Cerebellar cortex (tissue), 1 donor: ENCODE measurements at regions not wholly inside any gene's neighbourhood (a gene's known extent, or its start where the extent isn't known, plus 50 kb on each side); places are given as distances from the start of the nearest gene placed in this dataset.
"Not testable (repeated sequence)": the region's sequence is repeated elsewhere in the genome, so short reads cannot be mapped to it uniquely, and the experiment has no call there.

Experiments used
- DNase-seq: peaks from one replicate; pipeline ENCODE4 v3.0.0-alpha.2; 2015; ENCODE audit warnings: low spot score

- DNase-seq, result no peak
Observed at GRCh38 chr3:181330257-181330656, 340.7 kb upstream of the DNAJC19 start.

GRCh38 chr3:181329024-181329423 lies 339.5 kb upstream of the DNAJC19 start:
- no peak for DNase-seq

GRCh38 chr3:181328346-181328745 lies 338.8 kb upstream of the DNAJC19 start:
- peak; percentile 9 for DNase-seq

- DNase-seq, result no peak
Observed at GRCh38 chr3:181327349-181327748, 337.8 kb upstream of the DNAJC19 start.

GRCh38 chr3:181326637-181327223 lies 337.2 kb upstream of the DNAJC19 start:
- DNase-seq, result peak; percentile 16

GRCh38 chr3:181324516-181324915 lies 335.0 kb upstream of the DNAJC19 start:
- not testable (repeated sequence) for DNase-seq

- no peak for DNase-seq
Observed at GRCh38 chr3:181318321-181318720, 328.8 kb upstream of the DNAJC19 start.

GRCh38 chr3:181317508-181317907 lies 328.0 kb upstream of the DNAJC19 start:
- DNase-seq, result no peak

- no peak for DNase-seq
Observed at GRCh38 chr3:181316482-181316881, 326.9 kb upstream of the DNAJC19 start.

GRCh38 chr3:181313335-181313734 lies 323.8 kb upstream of the DNAJC19 start:
- DNase-seq, result no peak

- no peak for DNase-seq
Observed at GRCh38 chr3:181311186-181311585, 321.6 kb upstream of the DNAJC19 start.

- no peak for DNase-seq
Observed at GRCh38 chr3:181302960-181303359, 313.4 kb upstream of the DNAJC19 start.

GRCh38 chr3:181300033-181300432 lies 310.5 kb upstream of the DNAJC19 start:
- DNase-seq, result no peak

GRCh38 chr3:181298421-181298820 lies 308.9 kb upstream of the DNAJC19 start:
- no peak for DNase-seq

- DNase-seq, result no peak
Observed at GRCh38 chr3:181292984-181293383, 303.4 kb upstream of the DNAJC19 start.

- DNase-seq, result no peak
Observed at GRCh38 chr3:181290941-181291340, 301.4 kb upstream of the DNAJC19 start.

GRCh38 chr3:181289306-181289705 lies 299.8 kb upstream of the DNAJC19 start:
- no peak for DNase-seq

- no peak for DNase-seq
Observed at GRCh38 chr3:181288145-181288544, 298.6 kb upstream of the DNAJC19 start.

GRCh38 chr3:181279239-181279565 lies 289.7 kb upstream of the DNAJC19 start:
- DNase-seq, result no peak

- no peak for DNase-seq
Observed at GRCh38 chr3:181278468-181279238, 289.1 kb upstream of the DNAJC19 start.

GRCh38 chr3:181276358-181276896 lies 286.9 kb upstream of the DNAJC19 start:
- no peak for DNase-seq

- no peak for DNase-seq
Observed at GRCh38 chr3:181274025-181274424, 284.5 kb upstream of the DNAJC19 start.

- DNase-seq, result no peak
Observed at GRCh38 chr3:181267312-181267711, 277.8 kb upstream of the DNAJC19 start.
